ENCODE measurements at regions not wholly inside any gene's neighbourhood (a gene's known extent, or its start where the extent isn't known, plus 50 kb on each side); places are given as distances from the start of the nearest gene placed in this dataset.

- TF ChIP-seq POLR2A (IDR thresholded peaks at IDR 0.05; ENCODE audit: low read length): no peak
- no peak for TF ChIP-seq GATA1 (IDR thresholded peaks at IDR 0.05; ENCODE audit: low read depth, low read length)
Observed at GRCh38 chr11:38784164-38784563, 2186.1 kb upstream of the RAG2 start.
